Activated T-helper 2 cell treated with anti-CD3 and anti-CD28 coated beads, Interferon-gamma antibody, Interleukin-2, Interleukin-4, amounts not matched to agents 10 μg/mL and 5 μg/mL and 100 μg/mL, durations not matched to agents 14 hours and 24 hours and 36 hours (primary cell): ENCODE measurements at regions not wholly inside any gene's neighbourhood (a gene's known extent, or its start where the extent isn't known, plus 50 kb on each side); places are given as distances from the start of the nearest gene placed in this dataset.

Experiments used
- DNase-seq: peaks from one replicate; pipeline ENCODE4 v3.0.0; 2021; ENCODE audit warnings: low spot score
- H3K27ac Mint-ChIP-seq: one replicate; pipeline ENCODE4 v1.8.0; 2021; ENCODE audit warnings: mixed read lengths
- H3K27me3 Mint-ChIP-seq: one replicate; pipeline ENCODE4 v1.8.0; 2021; ENCODE audit warnings: low read depth, mixed read lengths
- H3K36me3 Mint-ChIP-seq: one replicate; pipeline ENCODE4 v1.8.0; 2021; ENCODE audit warnings: low read depth, mixed read lengths
- H3K4me1 Mint-ChIP-seq: one replicate; pipeline ENCODE4 v1.8.0; 2021; ENCODE audit warnings: low read depth, mixed read lengths
- H3K4me3 Mint-ChIP-seq: one replicate; pipeline ENCODE4 v1.8.0; 2021; ENCODE audit warnings: low read depth, mild to moderate bottlenecking, moderate library complexity, mixed read lengths
- H3K9me3 Mint-ChIP-seq: one replicate; pipeline ENCODE4 v1.8.0; 2021; ENCODE audit warnings: mixed read lengths
- intact Hi-C: fragments of 100-400 bp; cut with micrococcal nuclease; formaldehyde crosslinking; loops from one replicate; pipeline ENCODE4 v1.15.1; 2023

GRCh38 chr6:12656906-12657305 is 59.7 kb upstream of the PHACTR1 start:
- no peak overlapping the region for H3K27ac Mint-ChIP-seq
- no peaks in the 10 kb centered on the region for H3K36me3 Mint-ChIP-seq
- H3K9me3 Mint-ChIP-seq = no peaks in the 10 kb centered on the region
- H3K4me3 Mint-ChIP-seq = no peak overlapping the region
- intact Hi-C loops = no loop called here
- peaks cover 6% of the 10 kb centered on the region for H3K4me1 Mint-ChIP-seq
- no peaks in the 10 kb centered on the region for H3K27me3 Mint-ChIP-seq
- DNase-seq = no peak

GRCh38 chr6:12657884-12658283 is 58.7 kb upstream of the PHACTR1 start:
- Mint-ChIP-seq H3K27ac (no peak overlapping the region), H3K36me3 (no peaks in the 10 kb centered on the region), H3K4me3 (no peak overlapping the region), H3K27me3 (no peaks in the 10 kb centered on the region), H3K9me3 (no peaks in the 10 kb centered on the region), H3K4me1 (peaks cover 6% of the 10 kb centered on the region)
- intact Hi-C loops = no loop called here
- no peak for DNase-seq

GRCh38 chr6:12661432-12662089 is 55.0 kb upstream of the PHACTR1 start:
- Mint-ChIP-seq H3K27me3 (no peaks in the 10 kb centered on the region), H3K4me3 (no peak overlapping the region), H3K36me3 (no peaks in the 10 kb centered on the region), H3K9me3 (no peaks in the 10 kb centered on the region), H3K4me1 (no peaks in the 10 kb centered on the region), H3K27ac (no peak overlapping the region)
- intact Hi-C loops = no loop called here
- DNase-seq = no peak
